ENCODE measurements at regions not wholly inside any gene's neighbourhood (a gene's known extent, or its start where the extent isn't known, plus 50 kb on each side); places are given as distances from the start of the nearest gene placed in this dataset.

GRCh38 chr6:93822434-93823265 lies 403.3 kb upstream of the EPHA7 start:
- TF ChIP-seq CTCF (IDR thresholded peaks at IDR 0.05; ENCODE audit: poor library complexity, severe bottlenecking), result no peak
- TF ChIP-seq, protein P1, sequence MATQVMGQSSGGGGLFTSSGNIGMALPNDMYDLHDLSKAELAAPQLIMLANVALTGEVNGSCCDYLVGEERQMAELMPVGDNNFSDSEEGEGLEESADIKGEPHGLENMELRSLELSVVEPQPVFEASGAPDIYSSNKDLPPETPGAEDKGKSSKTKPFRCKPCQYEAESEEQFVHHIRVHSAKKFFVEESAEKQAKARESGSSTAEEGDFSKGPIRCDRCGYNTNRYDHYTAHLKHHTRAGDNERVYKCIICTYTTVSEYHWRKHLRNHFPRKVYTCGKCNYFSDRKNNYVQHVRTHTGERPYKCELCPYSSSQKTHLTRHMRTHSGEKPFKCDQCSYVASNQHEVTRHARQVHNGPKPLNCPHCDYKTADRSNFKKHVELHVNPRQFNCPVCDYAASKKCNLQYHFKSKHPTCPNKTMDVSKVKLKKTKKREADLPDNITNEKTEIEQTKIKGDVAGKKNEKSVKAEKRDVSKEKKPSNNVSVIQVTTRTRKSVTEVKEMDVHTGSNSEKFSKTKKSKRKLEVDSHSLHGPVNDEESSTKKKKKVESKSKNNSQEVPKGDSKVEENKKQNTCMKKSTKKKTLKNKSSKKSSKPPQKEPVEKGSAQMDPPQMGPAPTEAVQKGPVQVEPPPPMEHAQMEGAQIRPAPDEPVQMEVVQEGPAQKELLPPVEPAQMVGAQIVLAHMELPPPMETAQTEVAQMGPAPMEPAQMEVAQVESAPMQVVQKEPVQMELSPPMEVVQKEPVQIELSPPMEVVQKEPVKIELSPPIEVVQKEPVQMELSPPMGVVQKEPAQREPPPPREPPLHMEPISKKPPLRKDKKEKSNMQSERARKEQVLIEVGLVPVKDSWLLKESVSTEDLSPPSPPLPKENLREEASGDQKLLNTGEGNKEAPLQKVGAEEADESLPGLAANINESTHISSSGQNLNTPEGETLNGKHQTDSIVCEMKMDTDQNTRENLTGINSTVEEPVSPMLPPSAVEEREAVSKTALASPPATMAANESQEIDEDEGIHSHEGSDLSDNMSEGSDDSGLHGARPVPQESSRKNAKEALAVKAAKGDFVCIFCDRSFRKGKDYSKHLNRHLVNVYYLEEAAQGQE (IDR thresholded peaks at IDR 0.05; ENCODE audit: borderline replicate concordance), result no peak
- TF ChIP-seq EP300 (conservative IDR thresholded peaks at IDR 0.05; ENCODE audit: poor library complexity, severe bottlenecking), result no peak
- no peak for TF ChIP-seq TAF1 (IDR thresholded peaks at IDR 0.05; ENCODE audit: low read depth)
- no peak for TF ChIP-seq EZH2 (IDR thresholded peaks at IDR 0.05; ENCODE audit: borderline replicate concordance, insufficient read depth, low read length, poor library complexity, severe bottlenecking)
- no peak for TF ChIP-seq POLR2AphosphoS5 (IDR thresholded peaks at IDR 0.05)
- no peak for TF ChIP-seq MXI1 (conservative IDR thresholded peaks at IDR 0.05; ENCODE audit: poor library complexity, severe bottlenecking)
- TF ChIP-seq SMC3 (conservative IDR thresholded peaks at IDR 0.05; ENCODE audit: poor library complexity), result no peak

Measured in neural cell (in vitro differentiated cells).